HuH-7.5 (cell line): ENCODE measurements at regions not wholly inside any gene's neighbourhood (a gene's known extent, or its start where the extent isn't known, plus 50 kb on each side); places are given as distances from the start of the nearest gene placed in this dataset.

ENCODE experiments used
- DNase-seq: peaks from one replicate; pipeline ENCODE4 v3.0.0; 2011; ENCODE audit warnings: low spot score

DNA sequence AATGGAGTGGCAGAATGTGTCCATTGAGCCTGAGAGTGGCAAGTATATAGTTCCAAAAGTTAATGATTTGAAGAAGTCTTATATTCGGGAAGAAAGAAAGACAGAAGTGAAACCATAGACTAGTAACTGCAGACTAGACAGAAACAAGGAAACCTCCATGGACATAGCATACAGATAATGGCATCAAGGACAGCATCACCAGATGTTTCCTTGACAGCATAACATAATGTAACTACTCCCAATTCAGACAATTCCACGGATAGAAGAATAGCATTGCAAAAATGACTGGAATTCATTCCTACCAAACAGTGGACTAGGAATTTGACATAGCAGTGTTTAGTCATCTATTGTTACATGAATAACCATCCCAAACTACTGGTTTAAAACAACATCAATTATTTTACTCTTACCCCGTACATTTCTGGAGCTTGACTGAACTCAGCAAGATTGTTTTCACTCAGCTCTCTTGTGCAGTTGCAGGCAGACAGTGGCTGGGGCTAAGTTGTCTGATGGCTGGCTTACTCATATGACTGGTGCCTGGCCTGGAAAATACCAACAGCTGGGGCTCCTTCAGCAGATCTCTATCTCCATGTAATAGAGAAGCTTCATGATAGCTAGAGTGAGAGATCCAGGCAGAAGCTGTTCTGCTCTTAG is 109.7 kb upstream of the GADL1 start:
- DNase-seq, result no peak

DNA sequence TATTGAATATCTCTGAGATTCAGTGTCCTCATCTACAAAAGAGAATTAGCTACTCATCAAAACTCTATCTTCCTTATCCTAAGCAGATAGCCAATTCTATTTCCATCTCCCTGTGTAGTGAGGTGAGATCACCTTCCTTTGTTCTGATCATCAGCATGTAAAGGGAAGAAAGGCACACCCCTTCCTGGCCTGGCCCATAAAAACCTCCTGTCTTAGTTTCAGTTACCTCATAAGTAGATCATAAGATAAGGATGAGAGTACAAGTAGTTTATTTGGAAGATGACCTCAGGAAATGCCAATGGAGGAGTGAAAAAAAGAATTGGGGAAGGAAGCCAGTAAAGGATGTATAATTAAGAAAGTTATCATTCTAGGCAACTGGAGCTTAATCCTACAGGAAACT is 114.5 kb upstream of the GADL1 start:
- DNase-seq, result no peak

DNA sequence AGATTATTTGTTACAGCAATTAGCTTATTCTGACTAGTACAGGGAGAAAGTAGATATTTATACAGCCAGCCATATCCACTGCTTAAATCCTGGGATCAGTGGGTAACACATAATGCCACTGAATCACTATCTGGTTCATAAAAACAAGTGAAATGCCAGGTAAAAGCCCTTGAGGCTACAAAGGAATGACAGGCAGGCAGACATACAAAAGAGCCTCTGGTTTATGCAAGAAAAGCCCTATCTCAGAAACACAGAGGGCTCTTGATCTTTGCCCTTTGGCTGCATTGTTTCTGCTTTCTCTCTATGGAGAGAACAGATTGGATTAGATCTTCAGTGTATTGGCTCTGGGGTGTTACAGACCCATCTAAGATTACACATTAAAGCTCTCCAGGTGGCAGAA is 115.4 kb upstream of the GADL1 start:
- peak; percentile 25 for DNase-seq

DNA sequence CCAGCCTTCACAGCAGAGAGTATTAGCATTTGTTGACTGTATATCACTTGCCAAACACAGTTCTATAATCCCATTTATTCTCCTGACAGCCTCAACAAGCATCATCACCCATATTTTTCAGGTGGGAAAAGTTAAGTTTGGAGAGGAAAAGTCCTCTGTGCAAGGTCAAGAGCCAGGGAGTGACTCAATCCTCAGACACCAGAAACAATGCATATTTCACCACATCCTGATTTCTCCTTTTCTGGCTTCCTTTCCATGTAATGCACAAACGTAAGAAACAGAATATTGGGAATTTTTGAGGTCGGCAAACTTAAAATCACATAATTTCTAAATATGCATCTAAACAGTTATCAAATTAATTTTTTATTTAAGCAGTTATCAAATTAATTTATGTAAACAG is 116.0 kb upstream of the GADL1 start:
- no peak for DNase-seq

DNA sequence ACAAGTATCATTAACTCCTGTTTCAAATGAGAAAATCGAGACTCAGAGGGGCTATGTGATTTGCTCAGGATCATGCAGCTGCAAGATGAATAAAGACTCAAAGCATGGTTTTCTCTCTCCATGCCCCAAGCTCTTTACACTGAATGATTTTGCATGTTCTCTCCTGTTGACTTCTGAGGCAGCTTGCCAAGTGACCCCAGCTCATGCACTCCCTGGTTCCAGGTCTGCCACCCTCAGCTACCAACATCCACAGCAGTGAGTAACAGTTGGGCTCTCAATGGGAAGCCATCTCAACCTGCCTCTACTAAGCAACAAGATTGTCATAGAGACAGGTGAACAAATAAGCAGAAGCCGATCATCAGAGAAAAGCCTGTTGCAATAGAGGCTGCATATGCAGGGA is 116.9 kb upstream of the GADL1 start:
- DNase-seq, result no peak

DNA sequence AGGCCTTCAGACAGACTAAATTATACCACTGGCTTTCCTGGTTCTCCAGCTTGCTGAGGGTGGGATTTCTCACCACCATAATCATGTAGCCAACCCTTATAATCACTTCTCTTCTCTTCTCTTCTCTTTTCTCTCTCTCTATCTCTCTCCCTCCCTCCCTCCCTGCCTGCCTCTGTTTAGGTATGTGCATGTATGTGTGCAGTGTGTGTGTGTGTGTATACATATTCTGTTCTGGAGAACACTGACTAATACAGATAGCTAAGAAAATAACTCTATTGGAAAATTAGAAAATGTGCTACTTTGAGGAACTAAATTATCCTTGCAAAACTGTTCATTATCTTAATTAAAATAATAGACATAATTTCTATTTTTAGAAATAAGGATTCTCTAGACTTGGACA is 118.6 kb upstream of the GADL1 start:
- no peak for DNase-seq

DNA sequence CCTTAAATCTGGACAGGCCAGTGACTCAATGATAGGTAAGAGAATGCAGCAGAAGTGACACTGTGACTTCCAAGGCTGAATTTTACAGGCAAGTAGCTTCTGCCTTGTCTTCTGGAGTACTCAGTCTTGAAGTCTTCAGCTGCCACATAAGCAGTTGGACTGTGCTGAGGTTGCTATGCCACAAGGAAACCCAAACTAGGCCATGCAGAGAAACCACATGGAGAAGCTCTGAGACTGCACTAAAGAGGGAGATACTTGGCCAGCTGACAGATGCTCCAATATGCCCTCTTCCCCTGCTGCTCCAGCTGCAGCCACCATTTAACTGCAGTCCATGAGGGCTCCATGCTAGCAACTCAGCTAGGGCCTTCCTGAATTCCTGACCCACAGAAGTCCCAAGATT is 119.4 kb upstream of the GADL1 start:
- DNase-seq, result no peak

DNA sequence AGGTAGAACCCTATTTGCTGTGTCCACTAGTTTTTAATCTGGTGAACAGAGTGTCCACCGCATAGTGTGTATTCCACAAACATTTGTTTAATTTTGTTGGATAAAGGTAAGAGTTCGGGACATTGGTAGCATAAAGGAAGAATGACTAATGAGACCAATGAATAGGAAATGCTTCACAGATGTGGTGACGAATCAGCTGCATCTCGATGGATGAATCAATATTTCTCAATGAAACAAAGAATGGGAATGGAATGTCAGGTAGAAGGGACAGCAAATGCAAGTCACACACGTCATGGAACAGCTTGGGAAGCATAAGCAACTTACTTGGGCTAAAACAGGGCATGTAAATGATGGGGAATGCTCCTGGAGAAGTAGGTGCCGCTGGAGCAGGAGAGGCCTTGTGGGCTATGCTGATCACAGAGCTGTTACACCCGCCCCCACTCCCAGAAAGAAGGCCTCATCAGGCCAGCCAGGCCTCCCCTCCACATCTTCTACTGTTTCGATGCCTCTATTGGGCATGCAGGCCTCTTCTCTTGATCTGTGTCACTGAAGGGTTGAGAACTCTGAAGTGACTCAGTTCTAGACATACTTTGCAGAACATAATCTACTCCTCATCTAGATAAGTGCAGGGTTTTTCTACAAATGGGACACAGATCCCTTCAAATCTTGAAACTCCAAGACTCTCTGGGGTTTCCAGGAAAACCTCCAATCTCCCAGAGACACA is 120.0 kb upstream of the GADL1 start:
- no peak for DNase-seq

DNA sequence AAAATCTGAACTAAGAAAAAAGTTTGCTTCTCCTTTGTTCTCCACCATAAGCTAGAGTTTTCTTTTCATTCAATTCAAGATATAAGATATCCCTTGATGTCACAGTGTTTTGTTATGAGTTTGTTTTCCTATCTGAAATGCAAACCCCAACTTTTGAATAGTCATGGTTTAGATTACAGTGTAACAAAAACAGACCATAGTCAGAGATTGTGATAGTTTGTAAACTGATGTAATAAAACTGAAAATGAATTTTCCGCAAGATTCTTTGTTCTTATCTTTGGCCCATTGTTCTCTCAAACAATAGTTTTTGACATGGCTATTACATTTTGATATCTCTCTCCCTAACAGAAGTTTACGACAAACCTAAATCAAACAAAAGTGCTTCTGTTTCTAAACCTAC is 121.7 kb upstream of the GADL1 start:
- no peak for DNase-seq

DNA sequence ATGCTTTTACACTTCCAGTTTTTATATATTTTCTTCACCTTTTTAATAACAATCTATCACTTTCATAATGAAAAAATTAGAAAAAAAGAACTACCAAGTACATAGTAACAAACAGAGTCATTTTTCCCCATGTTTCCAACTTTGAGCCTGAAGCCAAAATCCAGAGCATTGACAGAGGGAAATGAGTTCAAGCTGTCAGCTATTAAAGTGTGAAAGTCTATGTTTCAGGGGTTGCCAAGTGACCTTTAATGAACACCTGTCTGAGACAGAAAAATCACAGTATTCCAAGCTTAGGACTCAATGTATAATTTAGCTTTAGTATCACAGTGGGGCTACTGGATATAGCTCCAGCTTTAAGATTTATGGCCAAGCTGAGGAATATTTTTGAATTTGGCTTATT is 128.3 kb upstream of the GADL1 start:
- no peak for DNase-seq

DNA sequence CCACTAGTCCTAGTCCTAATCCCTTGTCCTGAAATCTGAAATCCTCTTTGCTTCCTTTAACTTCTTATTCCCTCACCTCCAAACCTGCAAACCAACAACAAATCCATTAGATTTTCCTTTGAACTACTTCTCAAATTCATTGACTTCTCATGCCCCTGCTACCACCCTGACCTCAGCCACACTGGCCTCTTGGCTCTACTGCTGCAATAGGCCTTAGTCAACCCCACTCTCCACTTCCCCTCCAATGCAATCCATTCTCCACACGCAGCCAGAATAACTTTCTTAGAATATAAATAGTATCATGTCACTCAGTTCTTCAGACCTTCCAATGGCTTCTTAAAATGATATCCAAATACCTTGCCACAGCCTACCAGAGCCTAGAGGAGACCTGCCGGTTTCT is 131.1 kb upstream of the GADL1 start:
- DNase-seq, result no peak

DNA sequence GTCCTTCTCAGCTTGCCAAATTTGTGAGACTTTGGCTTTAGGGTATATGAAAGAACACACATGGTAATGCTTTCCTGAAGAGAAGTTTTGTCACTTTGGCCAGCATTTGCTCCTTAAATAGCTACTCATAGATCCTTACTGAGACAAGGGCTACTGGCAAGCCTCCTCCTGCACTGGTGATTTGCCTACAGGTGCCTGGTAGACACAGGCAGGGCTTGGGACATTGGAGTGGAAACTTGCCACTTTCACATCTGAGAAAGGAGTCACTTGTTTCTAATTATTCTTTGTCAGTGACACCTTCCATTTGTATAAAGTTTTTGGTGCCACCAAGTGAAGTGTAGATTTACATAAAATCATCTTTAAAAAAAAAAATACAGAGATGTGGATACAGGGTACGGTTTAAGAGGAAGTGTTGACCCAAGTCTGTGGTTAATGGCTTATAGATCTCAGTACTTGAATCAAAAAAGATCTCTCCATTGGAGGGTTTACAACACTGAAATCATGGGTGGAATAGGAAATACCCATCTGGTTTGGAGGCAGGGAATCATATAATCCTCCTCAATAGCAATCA is 132.8 kb upstream of the GADL1 start:
- DNase-seq, result no peak

DNA sequence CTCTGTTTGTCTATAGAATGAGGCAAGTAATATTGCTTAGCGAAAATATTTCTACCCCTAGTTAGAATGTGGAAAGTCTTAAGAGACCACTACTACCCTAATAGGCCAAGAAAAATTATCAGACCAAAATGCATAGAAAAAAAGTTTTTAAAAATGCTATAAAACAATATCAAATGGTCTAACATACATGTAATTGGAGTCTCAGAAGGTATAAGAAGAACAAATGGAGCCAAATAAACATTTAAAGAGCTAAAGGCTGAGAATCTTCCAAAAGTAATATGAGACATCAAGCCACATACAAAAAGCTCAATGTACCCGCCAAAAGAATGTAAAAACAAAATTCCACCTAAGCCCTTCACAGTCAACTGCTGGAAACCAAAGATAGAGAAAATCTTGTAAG is 133.5 kb upstream of the GADL1 start:
- DNase-seq, result no peak

DNA sequence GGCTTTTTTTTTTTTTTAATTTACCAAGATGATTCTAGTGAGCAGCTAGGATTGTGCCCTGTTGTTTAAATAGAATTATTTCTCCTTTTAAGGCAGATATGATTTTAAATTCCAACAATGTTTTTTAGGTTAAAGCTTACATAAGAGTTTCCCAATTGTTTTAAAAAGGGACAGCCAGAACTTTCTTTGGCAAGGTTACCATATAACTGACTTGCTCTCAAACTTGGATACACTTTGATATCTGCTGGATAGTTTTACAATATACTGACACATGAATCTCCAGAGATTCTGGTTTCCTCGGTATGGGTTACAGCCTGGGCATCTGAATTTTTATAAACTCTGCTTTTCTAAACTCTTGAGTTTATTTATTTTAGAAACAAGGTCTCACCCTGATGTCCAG is 134.3 kb upstream of the GADL1 start:
- DNase-seq, result no peak

DNA sequence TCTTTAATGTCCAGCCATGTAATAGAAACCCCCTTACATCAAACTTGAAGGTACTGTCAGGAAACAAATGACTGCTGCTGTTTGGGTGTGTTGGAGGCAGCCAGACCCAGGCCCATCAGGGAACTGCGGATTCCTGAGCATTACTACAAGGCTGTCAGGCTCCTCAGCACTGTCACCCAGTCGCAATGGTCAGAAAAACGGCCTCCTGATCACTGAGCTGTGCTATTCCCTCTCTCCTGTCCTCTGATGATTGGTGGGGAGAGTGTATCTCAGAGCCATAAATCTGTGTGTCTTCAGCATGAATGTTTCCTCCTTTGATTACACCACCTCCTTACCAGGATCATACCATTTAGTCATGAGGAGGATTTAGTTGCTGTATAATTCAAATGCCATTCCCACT is 135.2 kb upstream of the GADL1 start:
- no peak for DNase-seq

DNA sequence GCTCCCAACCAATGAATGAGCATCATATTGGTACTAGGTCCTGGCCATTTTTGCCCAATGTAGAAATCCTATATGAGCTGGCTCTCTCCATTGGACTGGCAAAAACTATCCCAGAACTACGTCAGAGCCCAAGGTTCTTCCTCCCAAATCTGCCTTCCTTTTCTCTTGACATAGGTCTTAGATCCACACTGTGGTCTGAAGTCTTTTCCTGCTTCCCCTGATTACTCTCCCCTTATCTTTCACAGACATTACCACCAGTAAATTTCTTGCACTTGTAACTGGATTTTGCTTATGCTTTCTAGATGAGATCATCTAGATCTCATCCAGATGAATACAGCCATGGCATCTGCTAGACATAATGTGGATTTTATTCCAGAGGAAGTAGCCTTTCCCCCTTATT is 141.2 kb upstream of the GADL1 start:
- DNase-seq, result no peak

DNA sequence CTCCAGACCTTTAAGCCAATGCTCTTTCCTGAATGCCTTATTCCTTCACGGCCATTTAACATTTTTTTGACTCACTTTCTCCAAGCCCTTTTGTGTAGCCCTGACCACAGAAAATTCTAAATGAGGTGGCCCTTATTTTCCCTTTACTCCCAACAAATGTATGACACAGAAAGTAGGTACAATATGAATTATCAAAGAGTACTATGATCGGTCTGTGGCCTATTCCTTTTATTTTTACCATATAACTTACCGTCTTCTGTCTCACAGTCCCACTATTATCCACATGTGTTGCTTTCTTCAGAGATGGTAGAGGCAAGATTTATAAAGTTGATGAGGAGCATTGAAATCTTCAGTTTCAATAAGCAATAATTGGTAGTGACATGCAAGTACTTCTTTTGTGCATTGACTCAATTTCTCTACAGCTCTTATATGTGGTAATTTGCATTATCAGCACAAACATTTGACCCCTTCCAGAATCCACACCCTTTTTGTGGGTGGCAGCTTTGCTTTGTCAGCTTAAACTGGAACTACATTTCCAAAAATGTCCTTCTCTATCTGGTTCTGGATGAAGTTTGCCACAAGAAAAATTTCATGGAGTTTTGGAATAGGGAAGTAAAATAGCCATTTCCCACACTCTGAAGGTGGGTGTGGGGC is 143.8 kb upstream of the GADL1 start:
- DNase-seq, result no peak

DNA sequence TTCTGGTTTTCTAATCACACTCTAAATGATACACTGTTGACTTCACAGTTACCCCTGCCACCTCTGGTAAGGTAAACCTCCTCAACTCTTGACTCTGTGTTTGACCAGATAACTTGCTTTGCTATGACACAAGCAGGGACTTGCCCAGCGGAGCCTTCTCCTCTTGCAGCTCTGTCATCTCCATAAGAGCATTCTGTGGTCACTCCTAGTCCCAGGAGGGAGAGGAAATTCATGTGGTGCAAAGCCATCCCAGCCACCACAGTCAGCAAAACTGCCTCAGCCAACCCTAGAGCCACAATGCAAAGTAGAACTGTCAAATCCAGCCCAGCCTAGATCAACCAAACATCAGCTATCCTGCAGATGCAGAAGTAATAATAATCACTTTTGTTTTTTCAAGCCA is 144.7 kb upstream of the GADL1 start:
- no peak for DNase-seq

DNA sequence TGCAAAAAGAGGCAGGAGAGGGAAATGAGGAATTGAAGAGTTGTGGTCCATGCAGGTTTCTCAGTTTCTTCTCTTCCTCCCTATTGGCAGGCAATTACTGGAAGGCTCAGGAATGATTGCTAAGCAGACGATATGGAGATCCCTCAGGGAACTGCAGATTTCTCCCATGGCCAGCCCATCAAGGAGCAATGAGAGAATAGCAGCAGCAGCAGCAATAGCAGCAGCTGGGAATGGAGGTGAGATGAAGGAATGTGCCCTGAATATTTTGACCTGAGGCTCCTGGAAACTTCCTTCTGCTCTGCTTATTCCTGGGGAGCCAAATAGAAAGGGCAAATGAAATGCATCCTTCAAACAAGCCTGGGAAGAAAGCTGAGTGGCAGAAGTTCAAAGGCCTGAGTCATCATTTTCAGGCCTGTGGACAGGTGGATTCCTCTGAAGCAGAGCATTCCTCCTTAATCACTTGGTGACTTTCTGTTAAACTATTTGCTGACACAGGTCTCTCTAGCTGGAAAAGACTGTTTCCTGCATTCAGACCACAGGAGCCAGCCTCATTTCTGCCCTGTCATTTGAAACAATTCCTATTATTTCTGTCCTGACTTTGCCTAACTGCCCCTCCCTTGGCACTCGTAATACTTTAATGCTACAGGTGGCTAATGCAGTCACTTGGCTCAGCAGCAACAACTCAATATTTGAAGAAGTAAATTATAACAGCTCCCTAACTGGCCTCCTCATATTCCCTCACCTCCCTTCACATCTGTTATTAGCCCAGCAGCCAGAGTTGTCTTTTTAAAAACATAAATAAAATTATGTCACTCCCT is 146.9 kb upstream of the GADL1 start:
- no peak for DNase-seq

DNA sequence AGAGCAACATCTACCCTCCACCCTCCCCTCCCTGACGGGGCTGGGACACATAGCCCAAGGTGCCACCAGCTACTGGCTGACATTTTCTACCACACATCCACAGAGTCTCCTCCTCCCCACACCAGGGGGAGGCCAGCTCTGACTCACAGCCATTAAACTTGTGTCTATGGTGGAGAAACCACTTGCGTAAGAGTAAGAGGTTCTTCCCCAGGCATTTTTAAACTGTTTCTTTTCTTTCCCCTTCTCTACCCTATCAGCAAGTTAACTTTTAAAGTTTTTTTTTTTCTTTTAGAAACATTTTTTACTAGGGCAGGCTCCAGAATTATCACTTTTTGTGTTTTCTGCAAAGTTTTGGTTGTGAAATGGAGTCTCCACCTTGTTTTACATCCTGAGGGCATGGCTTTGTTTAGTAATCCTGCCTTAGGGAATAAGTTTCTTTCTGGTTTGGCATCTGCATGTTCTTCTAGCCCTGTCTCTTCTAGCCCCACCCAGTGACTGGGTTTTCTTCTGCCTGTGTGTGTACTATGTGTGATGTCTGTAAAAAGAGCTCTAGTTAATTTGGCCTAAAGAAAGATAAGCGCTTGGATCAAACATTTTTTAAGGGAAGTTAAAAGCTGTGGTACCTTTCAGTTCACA is 148.8 kb upstream of the GADL1 start:
- DNase-seq, result no peak

DNA sequence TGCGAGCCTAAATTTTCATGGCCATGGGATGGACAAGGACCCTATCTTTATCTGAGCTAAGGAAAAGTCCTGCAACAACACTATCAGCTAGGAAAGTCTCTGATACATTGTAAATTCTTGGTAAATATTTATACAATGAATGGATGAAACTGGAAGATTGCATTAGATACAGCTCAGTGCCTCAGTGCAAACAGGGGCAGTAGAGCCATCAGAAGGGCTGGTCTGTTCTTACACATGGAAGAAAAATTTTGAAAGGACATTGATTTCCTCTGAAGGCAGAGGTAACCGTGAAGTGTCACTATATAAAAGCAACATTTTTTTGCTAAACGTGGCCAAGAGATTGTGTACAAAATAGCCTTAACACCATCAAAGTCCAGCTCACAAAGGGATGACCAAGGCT is 153.2 kb upstream of the GADL1 start:
- no peak for DNase-seq

DNA sequence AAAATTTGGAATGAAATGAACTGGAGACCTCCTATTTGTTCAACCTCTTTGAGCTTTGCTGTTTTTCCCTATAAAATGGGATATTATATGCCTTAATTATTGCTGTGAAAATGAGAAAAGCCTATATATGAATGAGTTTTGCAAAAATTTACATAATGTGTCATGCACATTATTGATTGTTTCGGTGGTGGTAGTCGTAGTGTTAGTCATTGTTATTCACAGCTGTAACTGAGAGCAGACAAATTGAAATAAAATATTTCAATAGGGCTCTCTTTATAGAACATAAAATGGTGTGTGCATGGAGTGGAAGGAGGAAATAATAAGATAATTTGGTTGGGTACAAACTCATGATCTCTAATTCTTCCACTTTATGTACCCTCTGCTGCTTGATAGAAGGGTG is 153.7 kb upstream of the GADL1 start:
- no peak for DNase-seq
